ENCODE measurements at regions not wholly inside any gene's neighbourhood (a gene's known extent, or its start where the extent isn't known, plus 50 kb on each side); places are given as distances from the start of the nearest gene placed in this dataset.

DNA sequence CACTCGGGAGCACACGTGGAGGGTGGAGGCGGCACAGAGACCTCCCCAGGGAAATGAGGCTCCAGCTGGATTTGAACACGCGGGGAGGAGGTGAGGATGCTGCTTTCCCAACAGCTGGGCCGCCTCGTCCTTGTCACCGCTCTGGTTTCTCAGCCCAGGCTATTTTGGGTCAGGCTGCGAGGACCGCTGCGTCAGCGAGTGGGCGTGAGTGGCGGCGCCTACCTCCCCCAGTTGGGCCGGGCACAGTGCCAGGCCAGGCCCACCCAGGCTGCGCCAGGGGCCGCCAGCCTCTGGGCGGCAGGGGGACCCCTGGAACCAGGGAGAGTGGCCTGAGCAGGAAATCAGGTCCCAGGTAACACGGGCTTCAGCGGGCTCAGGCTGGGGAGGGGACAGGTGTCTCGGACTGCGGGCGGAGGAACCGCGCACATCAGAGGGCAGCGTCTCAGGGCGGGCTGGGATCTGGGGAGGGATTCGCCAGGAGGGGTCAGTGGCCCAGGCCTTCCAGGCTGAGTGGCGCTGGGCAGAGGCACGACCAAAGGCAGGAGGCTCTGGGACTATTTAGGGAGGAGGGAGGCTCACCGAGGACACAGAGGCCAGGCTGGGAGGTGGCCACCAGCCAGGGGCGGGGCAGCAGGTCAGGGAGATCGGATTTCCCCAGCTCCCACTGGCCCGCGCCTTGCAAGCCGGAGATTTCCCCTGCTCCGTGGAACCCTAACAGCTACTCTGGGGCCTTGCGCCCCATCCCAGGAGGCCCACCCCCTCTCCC is 125.2 kb upstream of the RET start:
- no peak for DNase-seq (ENCODE audit: low read depth in 2 of 2)

DNA sequence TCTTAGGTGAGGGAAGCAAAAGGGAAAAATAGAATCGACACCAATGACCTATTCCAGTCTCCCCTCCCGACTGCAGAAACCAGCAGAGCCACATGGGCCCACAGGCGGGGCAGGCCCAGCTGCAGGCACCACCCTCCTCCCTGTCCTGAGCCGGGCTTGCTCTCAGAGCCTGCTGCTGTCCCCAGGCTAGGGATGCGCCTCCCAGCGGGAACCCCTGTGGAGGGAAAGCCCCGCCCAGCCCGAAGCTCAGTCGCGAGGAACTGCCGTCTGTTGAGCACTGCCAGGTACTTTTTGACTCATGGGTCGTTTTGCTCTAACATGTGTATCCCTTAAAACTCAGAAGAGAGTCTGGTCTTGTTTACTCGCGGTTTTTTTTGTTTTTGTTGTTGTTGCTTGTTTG is 124.5 kb upstream of the RET start:
- no peak for DNase-seq (ENCODE audit: low read depth in 2 of 2)

DNA sequence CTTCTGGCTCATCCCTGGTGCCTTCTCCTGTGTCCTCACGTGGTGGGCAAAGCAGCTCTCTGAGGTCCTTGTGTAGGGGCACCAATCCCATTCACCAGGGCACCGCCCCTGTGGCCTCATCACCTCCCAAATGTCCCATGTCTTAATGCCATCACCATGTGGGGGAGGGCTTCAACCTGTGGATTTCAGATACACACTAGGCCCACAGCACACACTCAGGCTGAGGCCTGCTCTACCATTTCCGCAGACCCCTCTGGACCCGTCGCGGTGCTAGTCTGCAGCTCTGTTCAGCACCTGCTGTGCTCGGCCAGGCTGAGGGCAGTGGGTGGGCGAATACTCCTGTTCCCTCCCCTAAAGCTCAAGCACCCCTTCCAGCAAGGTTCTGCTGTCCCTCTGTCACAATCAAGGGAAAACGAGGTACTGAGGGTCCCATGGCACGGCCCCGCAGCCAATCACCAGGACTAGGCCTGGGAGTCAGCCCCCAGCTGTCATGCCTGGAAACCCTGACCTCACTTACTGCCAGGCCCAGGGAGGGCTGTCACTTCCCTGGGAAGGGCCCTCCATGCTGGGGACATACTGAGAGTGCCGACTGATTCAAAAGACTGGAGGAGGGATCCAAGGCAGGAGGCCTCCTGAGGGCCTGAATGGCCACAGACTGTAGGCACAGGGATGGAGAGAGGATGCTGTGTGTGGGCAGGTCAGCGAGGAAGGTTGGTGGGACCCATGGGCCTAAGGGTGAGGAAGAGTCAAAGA is 123.8 kb upstream of the RET start:
- no peak for DNase-seq (ENCODE audit: low read depth in 2 of 2)

DNA sequence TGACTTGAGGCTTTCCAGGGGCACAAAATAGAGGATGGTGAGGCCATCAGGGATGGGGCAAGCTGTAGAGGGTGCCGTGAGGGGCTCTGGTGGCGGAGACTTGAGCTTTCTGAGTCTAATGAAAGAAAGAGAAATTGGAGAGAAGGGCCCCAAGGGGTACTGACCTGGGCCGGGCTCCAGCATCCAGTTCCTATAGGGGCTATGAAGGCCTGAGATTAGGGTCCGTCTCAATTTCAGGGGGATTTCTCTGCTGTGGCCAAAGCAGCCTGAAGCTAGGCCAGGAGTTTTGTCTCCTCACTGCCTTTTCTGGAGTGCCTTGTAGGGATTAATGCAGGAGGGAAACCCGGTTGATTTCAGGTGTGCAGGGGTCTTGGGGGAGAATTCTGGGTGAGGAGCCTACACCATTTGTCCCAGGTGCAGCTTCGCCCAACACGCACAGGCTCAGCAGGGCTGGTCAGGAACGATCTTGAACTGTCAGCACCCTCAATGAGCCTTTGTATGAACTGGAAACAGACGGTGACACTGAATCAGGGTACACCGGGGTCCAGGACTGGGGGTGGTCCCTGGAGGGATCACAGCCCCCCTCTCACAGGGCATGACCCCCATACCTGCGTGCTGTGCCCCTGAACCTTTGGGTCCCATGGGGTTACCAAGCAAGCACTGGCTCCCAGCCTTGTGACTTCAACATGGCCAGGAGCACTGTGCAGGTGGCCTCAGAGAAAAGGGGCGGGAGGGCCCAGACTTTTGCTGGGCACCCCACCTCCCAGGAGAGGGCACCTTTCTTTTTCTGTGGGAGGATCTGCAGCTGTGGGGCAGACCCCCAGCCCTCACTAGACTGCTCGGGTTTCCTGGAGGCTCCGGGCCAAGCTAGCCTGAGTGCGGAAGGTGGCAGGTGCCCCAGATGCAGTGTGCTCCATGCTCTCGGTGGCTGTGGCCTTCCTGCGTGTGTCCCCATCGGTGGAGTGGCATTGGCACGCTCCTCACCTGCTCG is 122.9 kb upstream of the RET start:
- DNase-seq (ENCODE audit: low read depth in 2 of 2) = no peak

DNA sequence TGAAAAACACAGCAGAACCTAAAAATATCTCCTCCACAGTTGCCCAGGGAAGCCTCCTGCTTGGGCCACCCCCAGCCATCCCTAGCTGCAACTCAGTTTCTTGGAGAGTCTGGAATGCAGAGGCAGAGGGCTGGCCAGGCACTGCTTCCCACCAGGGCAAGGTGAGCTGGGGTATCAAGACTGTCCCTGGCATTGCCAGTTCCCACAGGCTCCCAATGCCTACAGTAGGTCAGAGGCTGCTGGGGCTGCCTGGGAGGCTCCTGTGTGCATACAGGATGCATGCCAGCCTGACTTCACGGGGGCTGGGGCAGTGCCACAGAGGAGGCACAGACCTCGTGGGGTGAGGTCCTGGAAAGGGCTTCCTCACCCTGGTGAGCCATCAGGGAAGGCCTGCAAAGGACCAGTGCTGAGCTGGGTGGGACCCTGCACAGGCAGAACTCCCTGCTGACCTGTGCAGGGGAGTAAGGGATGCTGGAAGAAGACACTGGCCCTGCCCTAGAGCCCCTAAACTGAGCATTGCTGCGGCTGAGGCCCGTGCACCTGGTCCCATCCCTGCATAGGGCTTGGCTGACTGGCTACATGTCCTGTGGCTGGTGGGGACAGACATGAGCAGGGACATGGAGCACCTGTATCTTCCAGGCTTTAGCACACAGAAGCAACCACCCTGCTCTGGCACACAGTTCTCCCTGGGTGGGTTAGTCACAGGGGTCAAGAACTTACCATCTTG is 121.9 kb upstream of the RET start:
- DNase-seq (ENCODE audit: low read depth in 2 of 2) = no peak

DNA sequence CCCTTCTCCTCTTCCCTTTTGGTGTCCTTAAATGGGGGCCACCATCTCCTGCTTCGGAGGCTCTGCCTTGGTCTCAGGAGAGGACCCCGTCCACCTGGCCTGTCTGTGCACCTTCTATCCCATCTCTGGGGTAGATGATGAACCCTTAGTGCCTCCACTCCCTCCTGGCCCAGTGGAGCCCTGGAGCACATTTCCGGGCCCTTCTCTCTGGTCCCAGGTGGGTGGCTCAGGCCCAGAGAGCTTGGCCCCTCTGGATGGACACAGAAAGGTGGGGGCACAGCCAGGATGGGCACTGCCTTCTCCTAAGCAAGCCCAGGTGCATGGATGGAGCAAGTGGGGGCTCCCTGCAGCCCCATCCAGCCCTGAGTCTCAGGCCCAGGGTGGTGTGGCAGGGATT is 121.4 kb upstream of the RET start:
- no peak for DNase-seq (ENCODE audit: low read depth in 2 of 2)

DNA sequence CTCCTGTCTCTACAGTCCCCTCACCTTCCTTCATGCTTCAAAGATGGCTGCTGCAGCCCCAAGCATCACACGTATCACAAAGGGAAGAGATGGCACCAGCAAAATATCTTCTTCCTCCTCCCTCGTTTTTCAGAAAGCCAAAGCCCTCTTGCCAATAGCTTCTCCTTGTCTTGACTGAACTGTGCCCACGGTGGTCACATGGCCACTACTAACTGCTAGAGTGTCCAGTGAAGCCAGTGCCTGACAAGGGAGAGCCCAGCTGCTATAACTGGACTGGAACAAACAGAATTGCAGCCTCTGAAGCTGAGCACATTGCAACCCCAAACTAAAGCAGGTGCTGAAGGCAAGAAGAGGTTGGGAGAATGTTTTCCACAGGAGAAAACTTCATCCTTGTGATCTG is 120.8 kb upstream of the RET start:
- DNase-seq (ENCODE audit: low read depth in 2 of 2) = no peak

DNA sequence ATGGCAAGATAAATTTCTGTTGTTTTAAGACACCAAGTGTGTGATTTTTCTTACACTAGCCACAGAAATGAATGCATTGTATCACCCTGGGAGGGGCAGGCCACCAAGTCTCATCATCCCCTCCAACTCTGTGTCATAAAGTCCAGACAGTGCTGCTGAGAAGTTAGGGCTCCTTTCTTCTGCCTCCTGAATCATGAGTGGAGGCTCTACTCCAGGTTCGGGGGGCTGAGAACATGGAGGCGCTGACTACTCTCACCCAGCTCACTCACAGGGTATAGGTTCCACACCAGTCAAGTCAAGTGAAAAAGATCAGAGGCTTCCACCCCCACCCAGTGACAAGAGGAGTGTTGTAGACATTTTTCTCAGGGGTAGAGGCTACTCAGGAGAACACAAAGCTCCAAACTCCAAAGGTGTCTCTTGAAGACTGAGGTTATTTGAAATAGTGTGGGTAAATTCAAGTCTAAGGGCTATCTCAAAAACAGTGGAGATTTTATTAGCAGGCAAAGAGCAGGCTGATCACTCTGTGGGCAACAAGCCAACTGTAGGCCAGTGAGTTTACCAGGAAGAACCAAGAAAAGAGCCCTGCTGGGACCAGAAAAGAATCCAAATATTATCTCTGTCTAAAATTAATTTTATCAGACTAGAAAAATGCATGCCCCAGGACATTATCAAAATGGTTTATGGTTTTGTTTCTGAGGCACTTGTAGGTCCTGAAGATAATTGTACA is 118.6 kb upstream of the RET start:
- no peak for DNase-seq (ENCODE audit: low read depth in 2 of 2)

DNA sequence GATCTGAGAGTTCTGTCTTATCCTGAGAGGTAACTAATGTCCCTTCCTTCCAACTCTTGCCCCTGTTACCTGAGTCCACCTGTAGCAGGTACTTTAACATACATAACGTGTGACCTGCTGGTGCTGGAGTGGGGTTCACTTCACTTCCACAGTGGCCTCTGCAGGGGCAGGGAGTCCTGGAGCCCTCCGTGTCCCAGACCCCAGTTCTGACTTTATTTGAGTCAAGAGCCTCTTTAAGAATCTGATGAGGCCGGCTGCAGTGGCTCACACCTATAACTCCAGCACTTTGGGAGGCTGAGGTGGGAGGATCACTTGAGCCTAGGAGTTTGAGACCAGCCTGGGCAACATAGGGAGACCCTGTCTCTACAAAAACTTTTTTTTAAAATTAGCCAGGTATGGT is 117.0 kb upstream of the RET start:
- DNase-seq (ENCODE audit: low read depth in 2 of 2) = no peak

DNA sequence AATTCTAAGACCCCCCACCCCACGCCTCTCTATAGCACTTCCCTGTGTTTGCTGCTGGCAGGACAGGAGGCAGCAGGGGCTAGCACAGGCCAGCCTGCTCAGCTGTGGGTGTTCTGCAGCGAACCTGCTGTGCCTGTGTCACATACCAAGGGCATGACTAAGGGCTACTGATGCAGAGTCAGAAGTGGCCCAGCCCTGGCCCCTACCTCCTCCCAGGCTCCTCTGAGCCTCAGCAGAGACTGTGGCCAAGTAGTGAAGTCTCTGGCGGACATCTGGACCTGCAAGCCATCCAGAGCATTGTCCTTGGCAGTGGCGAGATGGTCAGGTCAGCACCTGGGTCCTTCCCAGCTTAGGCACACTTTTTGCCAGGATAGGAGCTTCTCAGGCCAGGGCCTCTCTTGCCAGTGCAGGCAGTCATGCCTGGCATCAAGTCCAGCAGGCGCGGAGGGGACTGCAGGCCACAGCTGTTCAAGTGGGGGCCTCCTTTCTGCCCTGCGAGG is 116.3 kb upstream of the RET start:
- DNase-seq (ENCODE audit: low read depth in 2 of 2) = no peak

DNA sequence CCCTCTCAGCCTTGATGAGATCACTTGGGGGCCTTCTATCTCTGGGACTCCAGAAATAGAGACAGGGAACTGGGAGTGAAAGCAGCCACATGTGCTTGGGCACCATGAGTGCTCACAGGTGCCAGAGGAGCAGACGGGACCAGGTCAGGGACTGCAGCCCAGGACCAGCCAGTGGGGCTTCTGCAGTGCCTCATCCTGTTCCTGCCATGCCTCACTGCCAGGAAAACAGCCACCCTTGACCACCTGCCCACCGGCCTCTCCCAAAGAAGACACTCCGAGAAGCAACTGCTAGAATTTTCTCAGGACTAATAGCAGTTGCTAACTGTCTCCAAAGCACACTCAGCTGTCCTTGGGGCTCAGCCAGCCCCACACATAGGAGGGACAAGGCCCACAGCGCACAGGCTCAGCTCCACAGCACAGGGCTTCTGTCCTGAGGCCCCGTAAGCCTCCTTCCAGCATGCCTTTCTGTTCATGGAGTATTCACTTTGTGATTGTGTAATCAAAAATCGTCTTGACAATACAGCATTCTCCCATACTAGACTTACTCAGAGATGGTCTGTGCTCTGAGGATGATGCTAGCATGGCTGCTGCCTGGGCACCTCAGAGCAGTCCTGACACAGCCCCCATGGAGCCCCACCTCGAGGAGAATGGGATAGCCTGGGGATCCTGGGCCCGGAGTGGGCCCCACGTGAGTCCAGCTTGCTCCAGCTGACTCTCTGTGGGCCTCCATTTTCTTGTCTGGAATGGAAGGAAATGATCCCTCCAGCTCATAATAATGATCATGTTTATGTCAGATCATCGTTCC is 115.7 kb upstream of the RET start:
- DNase-seq (ENCODE audit: low read depth in 2 of 2) = no peak

DNA sequence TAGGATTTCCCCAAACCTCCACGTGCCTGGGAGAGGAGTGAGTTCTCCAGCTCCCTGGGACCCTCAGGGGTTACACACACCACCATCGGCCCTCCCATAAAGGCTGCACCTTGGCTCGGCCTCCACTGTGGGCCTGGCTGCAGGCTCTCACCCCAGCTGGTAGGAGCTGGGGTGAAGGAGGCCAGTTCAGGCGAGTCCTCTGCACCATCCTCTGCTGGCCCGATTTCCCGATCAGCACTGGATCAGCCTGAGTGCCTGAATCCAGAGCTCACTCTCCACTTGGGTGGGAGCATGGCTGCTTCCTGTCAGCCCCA is 115.1 kb upstream of the RET start:
- DNase-seq (ENCODE audit: low read depth in 2 of 2) = no peak

DNA sequence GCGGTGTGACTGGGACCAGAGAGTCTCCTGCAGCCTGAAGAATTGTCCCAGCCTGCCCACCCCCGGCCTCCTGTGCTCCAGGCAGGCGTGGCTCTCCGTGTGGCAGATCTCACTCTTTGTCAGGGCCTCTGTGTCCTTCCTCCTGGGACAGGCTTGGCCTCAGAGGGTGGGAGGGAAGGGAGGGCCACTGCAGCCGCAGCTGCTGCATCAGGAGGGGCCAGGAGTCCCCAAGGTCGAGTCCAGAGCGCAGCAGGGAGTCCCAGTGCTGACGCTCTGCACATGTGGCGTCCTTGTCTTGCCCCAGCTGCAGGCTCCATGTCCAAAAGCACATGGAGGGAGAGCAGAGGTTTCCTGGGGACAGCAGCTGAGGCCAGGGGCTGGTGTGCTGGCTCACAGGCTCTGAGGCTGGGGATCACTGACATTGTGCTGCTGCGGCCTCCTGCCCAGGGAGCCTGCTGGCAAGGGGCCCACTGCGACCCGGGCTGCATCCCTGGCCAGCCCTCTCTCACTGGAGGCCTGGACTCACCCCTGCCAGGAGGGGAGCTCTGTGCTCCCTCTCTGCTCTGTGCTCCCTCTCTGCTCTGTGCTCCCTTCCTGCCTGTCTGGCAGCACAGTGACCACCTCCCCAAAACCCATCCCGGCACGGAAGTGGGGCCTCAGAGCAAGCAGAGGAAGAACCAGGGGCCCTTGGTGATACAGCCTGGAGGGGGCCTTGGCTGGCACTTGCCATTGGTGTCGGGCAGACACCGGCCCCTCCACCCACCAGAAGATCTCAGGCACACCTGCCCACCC is 114.6 kb upstream of the RET start:
- no peak for DNase-seq (ENCODE audit: low read depth in 2 of 2)

DNA sequence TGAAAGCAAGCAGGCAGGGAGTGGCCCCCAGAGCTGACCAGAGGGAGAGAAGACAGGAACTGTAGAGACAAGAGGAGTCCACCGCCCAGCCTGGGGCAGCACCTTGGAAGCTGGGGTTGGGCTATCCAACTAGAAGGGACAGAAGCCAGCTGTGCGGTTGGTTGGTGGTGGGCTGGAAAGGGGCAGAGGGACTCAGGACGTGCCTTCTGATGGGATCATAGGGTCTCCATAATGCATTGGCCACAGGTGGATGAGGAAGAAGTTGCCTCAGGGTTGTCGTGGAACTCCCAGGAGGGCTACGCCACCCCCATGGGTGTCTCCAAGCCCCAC is 114.0 kb upstream of the RET start:
- DNase-seq (ENCODE audit: low read depth in 2 of 2) = no peak

DNA sequence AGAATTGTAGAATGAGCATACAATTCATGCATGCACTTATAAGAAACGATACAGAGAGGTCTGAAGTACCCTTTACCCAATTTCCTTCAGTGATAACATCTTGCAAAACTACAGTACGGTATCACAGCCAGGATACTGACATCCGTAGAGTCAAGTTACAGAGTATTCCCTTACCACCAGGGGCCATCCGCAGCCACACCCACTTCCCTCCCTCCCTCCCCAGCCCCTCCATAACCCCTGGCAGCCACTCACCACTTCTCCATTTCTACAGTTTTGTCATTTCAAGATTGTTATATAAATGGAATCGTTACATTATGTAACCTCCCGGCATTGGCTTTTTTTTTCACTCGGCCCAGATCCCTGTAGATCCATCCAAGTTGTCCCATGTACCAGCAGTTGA is 113.6 kb upstream of the RET start:
- no peak for DNase-seq (ENCODE audit: low read depth in 2 of 2)

DNA sequence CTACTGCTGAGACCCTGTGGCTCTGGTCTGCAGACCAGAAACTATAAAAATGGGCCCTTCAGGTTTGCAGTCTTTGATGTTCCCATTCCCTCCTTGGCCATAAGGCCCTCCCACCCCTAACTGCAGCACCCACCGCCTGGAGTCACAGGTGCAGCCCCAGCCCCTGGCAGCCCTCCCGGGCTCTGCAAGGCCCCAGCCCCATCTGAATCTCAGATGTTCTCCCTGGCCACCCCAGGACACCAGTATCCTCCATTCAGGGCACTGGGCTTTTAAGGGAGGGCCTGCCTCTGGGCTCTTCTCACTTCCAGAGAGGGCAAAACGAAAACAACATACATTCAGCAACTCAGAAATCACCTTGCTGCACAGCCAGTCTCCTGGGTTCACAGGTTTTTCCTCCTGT is 107.7 kb upstream of the RET start:
- no peak for DNase-seq (ENCODE audit: low read depth in 2 of 2)

DNA sequence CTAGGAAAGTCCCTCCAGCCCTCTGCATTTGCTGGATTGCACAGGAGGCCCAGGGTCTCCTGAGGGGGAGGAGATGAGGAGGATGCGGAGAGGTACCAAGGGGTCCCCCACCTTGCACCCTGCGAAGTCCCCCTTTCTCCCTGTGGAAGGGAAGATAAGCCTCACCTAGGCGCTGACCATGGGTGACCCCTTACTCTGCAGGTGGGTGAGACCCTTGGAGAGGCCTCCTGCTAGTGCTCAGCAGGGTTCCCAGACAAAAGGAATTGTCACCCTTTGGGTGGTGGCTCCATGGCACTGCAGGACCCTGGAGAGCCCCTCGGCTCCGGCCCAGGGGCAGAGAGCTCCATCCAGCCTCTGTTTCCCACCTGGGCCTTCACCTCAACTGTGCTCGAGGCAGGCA is 107.0 kb upstream of the RET start:
- no peak for DNase-seq (ENCODE audit: low read depth in 2 of 2)

DNA sequence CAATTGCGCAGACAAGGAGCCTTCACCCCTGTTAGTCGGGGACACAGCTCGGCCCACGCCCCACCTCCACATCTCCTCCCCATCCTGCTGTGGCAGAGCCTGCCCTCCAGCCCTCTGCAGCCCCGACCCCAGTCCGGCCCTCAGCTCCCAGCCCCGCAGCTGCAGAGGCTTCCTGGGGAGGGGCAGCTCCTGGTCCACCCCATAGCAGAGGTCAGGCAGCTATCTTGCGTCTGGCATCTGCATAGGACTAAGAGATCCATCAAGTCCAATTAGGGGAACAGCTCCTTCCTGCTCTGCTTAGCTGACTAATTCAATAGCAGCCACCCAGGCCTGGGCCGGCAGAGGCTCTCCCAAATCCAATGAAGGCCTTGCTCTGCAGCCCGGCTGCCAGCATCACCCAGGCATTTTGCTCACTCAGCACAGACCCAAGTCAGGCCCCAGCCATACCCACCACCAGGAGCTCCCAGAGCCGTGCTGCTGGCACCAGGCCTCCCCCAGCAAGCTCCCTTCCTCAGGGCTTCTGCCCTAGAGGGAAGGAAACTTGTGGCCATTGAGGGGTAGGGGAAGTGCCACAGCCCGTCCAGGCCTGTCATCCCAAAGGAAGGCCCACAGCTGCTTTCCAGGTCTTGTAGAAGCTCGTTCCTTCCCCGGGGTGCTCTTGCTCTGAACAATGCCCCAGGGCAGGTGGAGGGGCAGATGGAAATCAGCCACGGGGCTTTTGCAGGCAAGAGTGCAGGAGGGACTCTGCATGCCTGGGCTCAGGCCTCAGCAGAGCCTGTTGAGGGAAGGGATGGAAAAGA is 106.2 kb upstream of the RET start:
- DNase-seq (ENCODE audit: low read depth in 2 of 2) = no peak

DNA sequence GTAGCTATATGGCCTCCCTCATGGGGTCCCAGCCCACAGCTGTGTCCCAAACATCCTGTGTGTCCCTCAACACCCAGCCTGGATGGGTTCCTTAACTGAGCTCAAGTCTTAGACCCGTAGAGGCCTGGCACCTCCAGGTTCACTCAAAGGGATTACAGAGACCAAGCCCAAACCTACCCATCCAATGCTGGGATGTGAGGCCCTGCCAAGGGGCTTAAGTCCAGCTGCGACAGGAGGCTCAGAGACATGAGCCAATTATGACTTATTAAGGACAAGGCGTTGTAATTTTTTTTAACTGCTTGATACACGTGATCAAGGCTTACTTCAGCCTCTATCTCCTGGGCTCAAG is 105.6 kb upstream of the RET start:
- no peak for DNase-seq (ENCODE audit: low read depth in 2 of 2)

Data from stimulated activated CD8-positive, alpha-beta memory T cell treated with anti-CD3 and anti-CD28 coated beads, Interleukin-15, amount 100 ng/mL, for 48 hours (primary cell).